KG1 (cell line): ENCODE measurements at regions not wholly inside any gene's neighbourhood (a gene's known extent, or its start where the extent isn't known, plus 50 kb on each side); places are given as distances from the start of the nearest gene placed in this dataset.
"Not testable (repeated sequence)": the region's sequence is repeated elsewhere in the genome, so short reads cannot be mapped to it uniquely, and the experiment has no call there.

Experiments
- DNase-seq: peaks from one replicate; lab custom pipeline; 2025; lab: John Stamatoyannopoulos, UW

- DNase-seq = not testable (repeated sequence)
Observed at GRCh38 chr6:26799903-26800633, 140.5 kb upstream of the ZNF322 start.

DNA sequence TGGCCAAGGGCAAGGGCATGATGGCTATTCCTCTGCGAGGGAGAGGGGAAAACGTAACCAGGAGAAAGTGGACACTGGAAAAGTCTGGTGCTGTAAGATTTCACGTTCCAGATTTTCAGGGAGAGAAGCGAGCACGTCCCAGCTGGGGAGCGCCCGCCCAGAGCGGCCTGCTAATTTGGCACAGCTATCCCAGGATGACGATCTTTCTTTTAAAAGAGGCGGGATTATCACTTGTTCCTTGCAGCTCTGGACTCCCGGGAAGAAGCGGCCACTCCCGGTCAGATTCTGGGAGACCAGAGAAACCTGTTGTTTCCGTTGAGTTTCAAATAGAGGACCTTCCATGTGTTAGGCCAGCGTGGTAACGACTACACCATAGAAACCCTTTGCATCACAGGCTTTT, 144.2 kb upstream of the ZNF322 start:
- DNase-seq = not testable (repeated sequence)

DNA sequence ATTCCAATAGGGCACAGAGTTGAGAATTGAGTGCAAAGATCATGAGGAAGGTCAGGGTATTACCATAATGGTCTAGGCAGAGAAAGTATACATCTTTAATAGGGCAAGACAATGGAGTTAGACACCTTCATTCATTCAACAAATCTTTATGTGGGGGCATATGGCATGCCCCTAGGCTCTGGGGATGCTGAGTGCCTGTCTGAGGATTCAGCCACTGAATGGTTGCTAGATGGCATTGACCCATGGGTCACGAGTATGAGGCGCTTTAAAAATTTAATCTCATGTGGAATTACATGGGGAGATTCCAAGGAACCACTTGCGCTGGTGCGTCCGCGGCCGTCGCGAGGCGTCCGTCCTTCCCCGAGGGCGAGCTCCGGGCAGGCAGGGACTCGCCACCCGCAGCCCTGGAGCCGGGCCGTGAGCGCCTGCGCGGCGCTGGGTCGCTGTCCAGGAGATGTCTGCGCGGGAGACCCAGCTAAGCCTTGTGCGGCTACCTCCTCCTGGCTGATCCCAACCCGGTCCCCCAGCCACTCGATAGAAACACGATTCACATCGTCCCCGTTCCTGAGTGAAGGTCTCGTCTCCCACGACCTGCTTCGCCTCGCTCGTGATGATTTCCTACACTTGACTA, 152.1 kb upstream of the ZNF322 start:
- not testable (repeated sequence) for DNase-seq

DNA sequence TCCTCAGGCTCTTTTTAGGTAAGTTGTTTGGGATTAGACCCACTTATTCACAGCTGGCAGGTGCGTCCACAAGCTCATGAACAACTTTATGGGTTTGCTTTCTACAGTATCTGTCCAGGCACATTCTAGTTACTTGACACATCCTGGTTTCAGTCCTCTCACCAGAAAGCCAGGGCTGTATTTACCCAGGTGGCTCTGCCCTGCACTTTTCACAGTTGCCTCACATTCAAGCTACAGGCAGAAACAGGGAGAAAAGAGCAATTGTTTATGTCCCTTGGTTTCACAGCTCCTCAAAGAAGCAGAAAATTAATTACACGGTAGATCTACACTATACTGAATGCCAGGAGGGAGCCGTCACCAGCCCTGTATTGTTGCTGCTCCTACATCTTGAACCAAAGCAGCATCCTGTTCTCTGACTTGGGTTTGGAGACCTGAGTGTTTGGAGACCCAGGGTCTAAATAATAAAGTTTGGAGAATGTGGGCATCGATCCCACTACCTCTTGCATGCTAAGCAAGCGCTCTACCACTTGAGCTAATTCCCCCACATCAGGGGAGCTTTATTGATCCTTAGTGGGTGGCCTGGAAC, 159.2 kb upstream of the ZNF322 start:
- not testable (repeated sequence) for DNase-seq

DNA sequence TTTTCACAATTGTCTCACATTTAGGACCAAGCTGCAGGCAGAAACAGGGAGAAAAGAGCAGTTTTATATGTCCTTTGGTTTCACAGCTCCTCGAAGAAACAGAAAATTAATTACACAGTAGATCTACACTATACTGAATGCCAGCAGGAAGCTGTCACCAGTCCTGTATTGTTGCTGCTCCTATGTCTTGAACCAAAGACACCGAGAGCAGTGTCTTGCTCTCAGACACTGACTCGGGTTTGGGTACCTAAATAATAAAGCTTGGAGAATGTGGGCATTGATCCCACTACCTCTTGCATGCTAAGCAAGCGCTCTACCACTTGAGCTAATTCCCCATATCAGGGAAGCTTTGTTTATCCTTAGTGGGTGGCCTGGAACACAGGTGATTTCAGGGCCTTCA, 168.4 kb upstream of the ZNF322 start:
- not testable (repeated sequence) for DNase-seq

DNA sequence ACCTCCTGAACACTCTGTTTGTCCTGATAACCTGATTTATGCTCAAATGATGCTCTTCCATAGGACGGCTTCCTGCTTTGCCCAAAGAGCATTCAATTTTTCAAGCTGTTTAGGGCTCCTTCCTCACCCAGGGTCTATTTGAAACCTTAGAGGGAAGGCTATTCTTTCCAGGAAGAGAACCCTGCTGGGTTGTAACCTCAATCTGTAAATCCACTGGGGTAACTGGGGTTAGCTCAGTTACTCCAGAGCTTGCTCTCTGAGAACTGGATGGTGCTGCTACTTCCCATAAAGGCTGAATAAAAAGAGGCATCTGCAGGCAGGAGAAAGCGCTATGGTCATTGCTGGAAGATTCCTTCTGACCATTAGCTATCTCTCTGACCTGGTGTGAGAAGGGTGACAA, 169.9 kb upstream of the ZNF322 start:
- DNase-seq = not testable (repeated sequence)

GRCh38 chr6:26830992-26831391, 171.4 kb upstream of the ZNF322 start:
- DNase-seq = not testable (repeated sequence)

GRCh38 chr6:26835707-26836106, 176.2 kb upstream of the ZNF322 start:
- DNase-seq = not testable (repeated sequence)

GRCh38 chr6:26836657-26837056, 177.1 kb upstream of the ZNF322 start:
- DNase-seq = not testable (repeated sequence)

- not testable (repeated sequence) for DNase-seq
Observed at GRCh38 chr6:26844823-26845222, 185.3 kb upstream of the ZNF322 start.

DNA sequence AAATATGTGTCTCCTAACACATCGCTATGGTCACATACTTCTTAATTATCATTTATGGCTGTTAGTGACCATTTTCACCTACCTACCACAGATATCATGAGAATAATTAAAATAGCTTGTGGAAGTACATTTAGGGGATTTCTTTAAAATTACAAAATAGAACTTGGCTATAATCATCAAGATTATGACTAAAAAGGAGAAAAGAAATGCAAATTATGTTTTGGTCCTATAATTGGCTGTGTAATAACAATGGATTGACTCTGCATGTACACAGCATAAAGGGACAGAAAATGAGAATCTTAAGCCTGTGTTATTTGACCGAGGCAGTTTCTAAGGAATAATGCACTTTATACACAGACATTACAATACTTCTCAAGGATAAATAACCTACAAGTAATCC, 197.7 kb upstream of the ZNF322 start:
- not testable (repeated sequence) for DNase-seq

DNA sequence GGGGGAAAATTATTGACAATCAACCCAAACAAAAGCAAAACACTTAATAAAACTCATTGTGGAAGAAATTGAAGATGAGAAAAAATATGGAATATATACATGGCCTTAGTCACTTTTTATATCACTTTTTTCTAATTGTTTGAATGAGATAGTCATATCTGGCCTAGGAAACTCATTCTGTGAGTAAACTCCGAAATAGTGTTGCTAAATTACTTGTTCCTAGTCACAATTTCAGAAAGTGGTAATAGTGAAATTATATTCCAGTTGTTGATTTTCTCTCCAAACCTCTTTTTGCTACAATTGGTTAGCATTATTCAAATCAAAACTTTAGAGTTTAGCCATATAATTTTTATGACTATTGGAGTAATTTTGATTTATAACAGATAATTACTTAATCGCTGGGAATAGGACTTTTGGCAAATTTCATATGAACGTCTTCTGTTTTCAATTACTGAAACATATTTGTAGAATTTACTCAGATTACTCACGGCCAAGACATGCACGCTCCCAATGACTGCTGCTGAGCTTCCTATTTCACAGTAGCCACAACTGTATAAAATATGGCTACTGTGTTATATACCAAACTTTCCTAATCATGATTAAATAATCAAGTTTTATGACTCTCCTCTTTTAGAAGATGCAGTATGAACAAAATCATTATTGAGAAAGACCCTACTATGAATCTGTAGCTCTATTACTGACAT, 199.7 kb upstream of the ZNF322 start:
- not testable (repeated sequence) for DNase-seq

GRCh38 chr6:26859771-26860163, 200.2 kb upstream of the ZNF322 start:
- DNase-seq = not testable (repeated sequence)

- DNase-seq = not testable (repeated sequence)
Observed at GRCh38 chr6:26861913-26862312, 202.4 kb upstream of the ZNF322 start.

DNA sequence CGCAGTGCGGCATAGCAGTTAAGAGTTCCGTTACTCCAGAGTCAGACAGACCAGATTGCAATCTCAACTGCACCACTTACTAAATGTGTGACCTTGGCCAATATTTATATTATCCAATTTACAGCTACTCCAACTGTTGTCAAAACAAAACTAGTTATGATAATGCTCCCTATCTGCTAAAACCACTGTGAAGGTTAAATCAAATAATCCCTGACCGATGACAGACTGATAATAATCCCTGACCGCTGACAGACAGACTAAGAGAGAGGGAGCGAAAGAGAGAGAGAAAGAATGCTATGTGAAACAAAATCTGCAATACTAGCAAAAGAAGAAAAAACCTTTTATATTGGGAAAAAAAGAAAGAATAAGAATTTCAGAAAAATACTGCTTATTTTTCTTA, 204.1 kb upstream of the ZNF322 start:
- DNase-seq = not testable (repeated sequence)

DNA sequence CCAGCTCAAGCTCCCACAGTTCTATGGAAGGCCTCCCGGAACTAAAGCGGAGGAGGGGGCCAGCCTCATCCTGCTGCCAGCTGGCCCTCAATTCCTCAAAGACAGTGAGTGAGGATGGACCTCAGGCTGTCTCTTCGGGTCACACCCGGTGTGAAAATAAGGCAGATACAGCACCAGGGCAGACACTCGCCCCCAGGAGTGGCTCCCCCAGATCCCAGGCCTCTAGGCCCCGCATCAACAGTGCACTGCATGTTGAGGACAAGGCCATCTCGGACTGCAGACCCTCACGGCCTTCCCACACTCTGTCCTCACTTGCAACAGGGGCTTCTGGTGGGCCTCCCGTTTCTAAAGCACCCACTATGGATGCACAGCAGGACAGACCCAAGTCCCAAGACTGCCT, 239.2 kb upstream of the ZNF322 start:
- DNase-seq = not testable (repeated sequence)

DNA sequence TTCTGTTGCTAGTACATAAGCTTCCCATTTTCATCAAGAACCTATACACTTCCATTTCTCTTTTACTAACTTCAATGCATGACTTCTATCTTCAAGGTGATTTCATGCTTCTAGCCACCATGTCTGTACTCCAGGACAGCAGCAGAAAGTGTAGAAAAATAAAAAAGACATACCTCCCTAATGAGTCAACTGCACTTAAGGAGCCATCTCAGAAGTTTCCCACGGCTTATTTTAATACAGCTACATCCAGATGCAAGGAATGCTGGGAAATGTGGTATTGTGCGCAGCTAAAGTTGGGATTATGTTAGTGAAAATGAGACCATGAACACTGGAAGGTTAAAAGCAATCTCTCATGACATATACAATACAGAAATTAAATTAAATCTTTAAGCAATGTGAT, 264.7 kb upstream of the ZNF322 start:
- DNase-seq = not testable (repeated sequence)

- DNase-seq = not testable (repeated sequence)
Observed at GRCh38 chr6:26928190-26928589, 268.6 kb upstream of the ZNF322 start.

- DNase-seq = not testable (repeated sequence)
Observed at GRCh38 chr6:26937258-26937657, 277.7 kb upstream of the ZNF322 start.

DNA sequence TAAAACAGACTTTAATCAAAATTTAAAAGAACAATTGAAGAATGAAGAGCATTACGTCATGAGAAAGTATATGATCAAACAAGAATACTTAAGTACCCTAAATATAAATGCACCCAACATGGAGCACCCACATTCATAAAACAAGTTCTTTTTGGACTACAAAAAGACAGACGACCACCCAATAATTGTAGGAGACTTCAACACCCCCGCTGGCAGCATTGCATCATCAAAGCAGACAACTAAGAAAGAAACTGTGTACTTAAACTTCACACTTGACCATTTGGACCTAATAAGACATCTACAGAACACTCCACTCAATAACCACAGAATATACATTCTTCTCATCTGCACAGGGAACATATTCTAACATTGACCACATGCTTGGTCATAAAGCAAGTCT, 291.7 kb upstream of the ZNF322 start:
- DNase-seq = not testable (repeated sequence)

DNA sequence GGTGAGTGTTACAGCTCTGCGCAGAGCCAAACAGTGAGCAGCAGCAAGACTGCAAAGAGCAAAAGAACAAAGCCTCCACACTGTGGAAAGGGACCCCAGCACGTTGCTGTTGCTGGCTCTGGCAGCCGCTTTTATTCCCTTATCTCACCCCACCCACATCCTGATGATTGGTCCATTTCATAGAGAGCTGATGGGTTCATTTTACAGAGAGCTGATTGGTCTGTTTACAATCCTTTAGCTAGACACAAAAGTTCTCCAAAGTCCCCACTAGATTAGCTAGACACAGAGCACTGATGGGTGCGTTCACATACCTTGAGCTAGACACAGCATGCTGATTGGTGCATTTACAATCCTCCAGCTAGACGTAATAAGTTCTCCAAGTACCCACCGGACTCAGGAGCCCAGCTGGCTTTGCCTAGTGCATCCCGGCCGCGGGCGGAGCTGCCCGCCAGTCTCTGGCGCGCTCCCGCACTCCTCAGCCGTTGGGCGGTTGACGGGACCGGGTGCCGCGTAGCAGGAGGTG, 291.4 kb upstream of the PRSS16 start:
- peak; percentile 31 for DNase-seq

- peak; percentile 21 for DNase-seq
Observed at GRCh38 chr6:26956601-26957184, 290.8 kb upstream of the PRSS16 start.
